ENCODE measurements at regions not wholly inside any gene's neighbourhood (a gene's known extent, or its start where the extent isn't known, plus 50 kb on each side); places are given as distances from the start of the nearest gene placed in this dataset.

- DNase-seq, result no peak
Measured at GRCh38 chr9:17978773-17979172, 399.9 kb downstream of the SH3GL2 start.

GRCh38 chr9:17986595-17986994, 407.7 kb downstream of the SH3GL2 start:
- no peak for DNase-seq

DNA sequence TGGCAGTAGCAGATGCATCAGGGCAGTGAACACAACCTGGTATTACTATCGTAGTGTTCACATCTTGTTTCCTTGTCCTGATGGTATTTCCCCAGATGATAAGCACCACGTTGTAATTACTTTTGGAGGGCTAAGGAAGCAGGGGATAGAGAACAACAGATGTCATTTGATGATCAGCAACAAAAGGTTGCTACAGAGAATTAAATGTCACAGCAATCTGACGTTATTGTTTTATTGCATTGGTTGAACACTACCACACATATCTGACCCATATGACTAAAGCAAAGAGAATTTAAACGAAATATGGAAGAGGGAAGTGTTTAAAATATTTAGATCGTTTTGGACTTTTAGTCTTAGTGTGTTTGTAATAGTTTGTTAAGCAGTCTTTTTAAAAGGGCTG, 408.3 kb downstream of the SH3GL2 start:
- no peak for DNase-seq

DNA sequence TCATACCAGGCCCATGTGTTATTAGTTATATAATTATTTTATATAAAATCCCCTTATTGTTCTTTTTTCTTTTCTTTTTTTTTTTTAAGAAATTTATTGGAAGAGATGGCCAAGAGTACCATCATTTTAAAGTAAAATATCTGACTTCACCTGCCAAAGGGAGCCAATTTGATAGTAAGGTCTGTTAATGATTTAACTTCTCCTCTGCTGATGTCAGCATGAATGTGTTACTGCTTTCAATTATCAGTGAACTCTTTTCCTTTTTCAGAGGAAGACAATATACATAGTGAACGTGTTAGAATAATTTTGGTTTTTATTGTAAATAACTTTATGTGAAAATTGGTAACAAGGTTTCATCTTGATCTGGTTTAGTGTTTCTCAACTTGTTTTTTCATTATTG, 409.6 kb downstream of the SH3GL2 start:
- DNase-seq, result no peak

DNA sequence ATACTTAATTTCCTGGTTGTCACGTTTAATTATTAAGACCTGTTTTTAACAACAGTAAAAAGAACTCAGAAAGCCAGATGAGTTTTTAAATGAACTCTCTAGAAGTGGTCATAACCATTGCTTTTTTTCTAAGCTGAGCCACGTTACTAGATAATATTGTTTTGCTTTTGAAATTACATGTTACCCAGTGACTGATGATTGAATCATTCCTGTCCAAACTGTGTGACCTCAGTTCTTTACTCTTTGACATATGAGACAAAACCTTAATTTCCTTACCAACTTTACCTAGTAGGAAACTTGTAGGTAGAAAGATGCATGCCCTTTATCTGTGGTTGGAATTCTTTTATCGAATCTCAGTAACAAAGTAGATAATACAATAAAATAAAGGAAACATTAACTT, 411.7 kb downstream of the SH3GL2 start:
- DNase-seq, result no peak

GRCh38 chr9:17993024-17993423, 414.2 kb downstream of the SH3GL2 start:
- DNase-seq, result no peak

GRCh38 chr9:17994695-17995425, 416.0 kb downstream of the SH3GL2 start:
- no peak for DNase-seq

DNA sequence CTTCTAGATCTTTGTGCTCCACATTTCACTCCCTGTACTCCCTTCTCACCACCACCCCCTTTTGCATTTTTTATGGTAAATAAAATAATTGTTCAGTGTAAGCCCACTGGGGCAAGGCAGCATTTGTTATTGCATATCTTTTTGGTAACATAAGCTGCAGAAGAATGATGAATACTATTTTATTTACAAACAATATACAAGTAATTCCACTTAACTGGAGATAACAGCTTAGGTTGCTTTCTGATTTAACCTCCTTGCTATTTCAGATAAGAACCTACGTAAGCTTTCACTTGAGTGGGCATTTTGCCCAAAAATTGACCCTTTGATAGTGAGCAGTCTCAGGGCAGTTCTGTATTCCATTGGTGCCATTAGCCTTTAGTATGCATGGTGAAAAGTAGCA, 417.9 kb downstream of the SH3GL2 start:
- no peak for DNase-seq

GRCh38 chr9:18002718-18003438, 424.0 kb downstream of the SH3GL2 start:
- no peak for DNase-seq

GRCh38 chr9:18006591-18006990, 427.7 kb downstream of the SH3GL2 start:
- DNase-seq, result no peak

DNA sequence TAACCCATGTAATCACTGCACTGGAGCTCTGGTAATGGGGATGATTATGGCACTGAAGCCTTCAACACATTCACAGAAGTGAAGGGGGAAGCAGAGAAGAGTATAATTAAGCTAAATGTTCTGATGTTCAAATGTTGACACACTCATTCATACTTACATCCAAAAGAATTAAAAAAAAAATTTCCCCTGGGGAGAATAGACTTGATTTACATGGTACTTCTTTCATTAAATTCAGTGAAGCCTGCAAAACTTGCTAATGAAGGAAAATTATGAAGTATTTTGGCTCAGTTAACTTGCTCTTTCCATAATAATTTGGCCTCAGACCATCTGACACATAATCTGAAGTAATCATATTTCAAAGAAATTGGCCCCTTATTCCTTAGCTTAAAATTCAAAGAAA, 428.8 kb downstream of the SH3GL2 start:
- no peak for DNase-seq

DNA sequence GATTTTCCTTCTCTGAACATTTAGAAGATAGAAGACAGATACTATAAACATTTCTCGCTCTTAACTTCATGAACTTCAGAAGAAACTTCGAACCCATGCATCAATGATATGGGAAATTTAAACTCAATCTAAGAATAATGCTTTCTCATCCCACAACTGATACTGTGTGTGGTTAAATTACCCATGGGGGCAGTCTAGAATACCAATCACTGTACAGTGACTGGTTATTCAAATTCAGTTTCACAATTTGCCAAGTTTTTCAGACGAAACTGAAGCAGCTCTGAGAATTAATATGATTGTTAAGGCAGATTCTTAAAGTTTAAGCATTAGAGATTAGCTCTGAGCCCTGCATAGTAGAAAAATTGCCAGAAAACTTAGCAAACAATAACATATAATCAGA, 431.0 kb downstream of the SH3GL2 start:
- no peak for DNase-seq

DNA sequence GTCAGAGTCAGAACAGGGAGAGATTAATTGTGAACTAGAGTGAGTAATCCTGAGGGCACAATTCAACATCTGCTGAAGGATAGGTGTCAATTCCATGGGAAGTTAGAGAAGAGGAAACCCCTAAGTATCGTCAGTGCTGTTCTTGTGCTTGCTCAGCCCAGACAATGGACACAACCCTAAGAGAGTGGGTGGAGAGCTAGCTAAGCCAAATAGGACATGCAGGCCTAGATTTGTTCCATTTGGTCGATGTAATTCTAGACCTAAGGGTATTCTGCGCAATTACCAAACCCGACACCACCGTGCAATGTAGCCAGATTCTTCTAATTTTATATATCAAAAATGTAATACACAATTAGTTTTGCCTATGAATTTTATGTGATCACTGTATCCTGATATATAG, 431.6 kb downstream of the SH3GL2 start:
- no peak for DNase-seq

GRCh38 chr9:18012170-18012569, 433.3 kb downstream of the SH3GL2 start:
- no peak for DNase-seq

DNA sequence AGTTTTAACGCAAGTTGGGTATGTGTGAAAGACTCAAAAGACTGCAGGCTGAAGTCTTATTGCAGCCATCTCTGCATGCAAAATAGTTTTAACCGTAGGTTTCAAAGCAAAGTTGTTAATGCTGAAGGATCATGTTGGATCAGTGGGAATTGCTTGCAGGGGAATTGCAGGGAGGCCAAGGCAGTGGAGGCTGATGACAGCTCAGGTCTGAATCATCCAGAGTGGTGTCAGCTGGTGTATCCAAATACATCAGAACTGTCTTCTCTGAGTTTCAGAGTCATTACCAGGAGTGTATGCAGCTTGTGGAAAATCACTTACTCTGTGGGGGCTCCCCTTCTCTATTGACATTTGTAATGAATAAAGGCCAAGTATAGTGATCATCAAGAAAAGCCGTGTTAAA, 435.7 kb downstream of the SH3GL2 start:
- no peak for DNase-seq

GRCh38 chr9:18015116-18015515, 436.2 kb downstream of the SH3GL2 start:
- DNase-seq, result no peak

DNA sequence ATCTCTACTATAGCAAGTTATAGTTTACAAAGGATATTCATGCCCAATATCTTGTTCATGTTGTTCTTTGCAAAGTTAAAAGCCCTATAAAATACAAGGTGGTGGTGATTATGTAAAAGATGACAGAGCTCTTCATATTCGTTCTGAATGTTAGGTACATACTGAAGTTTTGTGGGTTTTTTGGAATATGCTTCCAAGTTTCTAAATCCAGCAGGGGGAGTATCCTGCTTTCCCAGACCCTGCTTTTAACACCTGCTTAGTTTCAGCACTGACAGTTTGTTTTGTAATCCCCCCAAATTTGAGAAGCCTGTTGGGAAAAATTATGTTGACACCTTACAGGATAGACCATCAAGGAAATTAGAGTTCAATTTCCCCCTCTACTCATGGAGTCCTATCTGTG, 438.3 kb downstream of the SH3GL2 start:
- no peak for DNase-seq

- DNase-seq, result no peak
Measured at GRCh38 chr9:18018221-18018620, 439.4 kb downstream of the SH3GL2 start.

- no peak for DNase-seq
Measured at GRCh38 chr9:18018661-18019060, 439.8 kb downstream of the SH3GL2 start.

DNA sequence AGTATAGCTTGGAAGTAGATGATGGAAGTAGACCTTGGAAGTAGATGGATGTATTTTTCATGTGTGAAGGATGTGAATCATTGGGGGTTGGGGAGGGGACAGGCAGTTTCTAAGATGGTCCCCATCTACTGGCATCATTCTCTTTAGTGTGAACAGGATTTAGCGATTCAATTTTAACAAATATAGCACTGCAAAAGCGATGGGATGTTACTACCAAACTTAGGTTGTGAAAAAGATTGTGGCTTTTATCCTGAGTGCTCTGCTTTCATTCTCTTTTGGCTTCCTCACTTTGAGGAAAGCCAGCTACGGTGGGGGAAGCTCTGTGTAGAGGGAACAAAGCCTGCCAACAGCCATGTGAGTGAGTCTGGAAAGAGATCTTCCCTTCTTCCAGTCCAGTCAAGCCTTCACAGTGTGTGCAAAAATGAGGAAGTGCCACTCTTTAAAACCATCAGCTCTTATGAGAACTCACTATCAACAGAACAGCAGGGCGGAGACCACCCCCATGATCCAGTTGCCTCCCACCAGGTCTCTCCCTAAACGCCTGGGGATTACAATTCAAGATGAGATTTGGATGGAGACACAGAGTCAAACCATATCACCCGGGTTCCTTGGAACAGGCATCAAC, 441.4 kb downstream of the SH3GL2 start:
- DNase-seq, result no peak

DNA sequence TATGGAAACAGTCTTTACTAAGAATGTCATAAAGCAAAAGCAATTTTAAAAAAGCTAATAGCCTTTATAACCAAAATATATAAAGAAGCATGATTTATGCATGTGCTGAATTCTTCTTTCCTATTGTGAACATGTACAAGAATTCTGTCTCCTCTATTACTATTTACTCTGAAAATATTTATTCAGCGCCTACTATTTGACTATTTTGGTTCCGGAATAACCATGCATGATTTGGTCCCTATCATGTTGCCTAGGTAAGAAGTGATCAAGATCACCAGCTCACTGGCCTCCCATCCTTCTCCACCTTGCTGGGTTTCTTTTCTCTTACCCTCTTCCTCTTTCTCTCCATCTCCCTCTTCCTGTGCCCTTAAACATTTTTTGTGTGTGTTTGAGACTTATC, 443.8 kb downstream of the SH3GL2 start:
- DNase-seq, result no peak

- DNase-seq, result no peak
Measured at GRCh38 chr9:18023332-18023731, 444.5 kb downstream of the SH3GL2 start.

GRCh38 chr9:18032636-18033035, 441.3 kb upstream of the ADAMTSL1 start:
- no peak for DNase-seq
